WTC11 (cell line): ENCODE measurements at regions not wholly inside any gene's neighbourhood (a gene's known extent, or its start where the extent isn't known, plus 50 kb on each side); places are given as distances from the start of the nearest gene placed in this dataset.

Experiments
- ATAC-seq: fragments of 200-7000 bp; cut with Tn5 transposase; 2 replicates; pipeline ENCODE4 v1.10.0; 2021; ENCODE audit warnings: mild to moderate bottlenecking, moderate library complexity
- CTCF ChIA-PET: fragments of 300-600 bp; sonication (Branson Sonifier 250); formaldehyde crosslinking; loops from one replicate; lab custom pipeline; 2021; ENCODE audit warnings: antibody characterized with exemption; lab: Charles Lee
- POLR2A ChIA-PET: fragments of 350-600 bp; sonication (Branson Sonifier 250); formaldehyde crosslinking; loops from one replicate; lab custom pipeline; 2021; ENCODE audit warnings: antibody characterized with exemption; lab: Charles Lee
- DNase-seq: peaks from one replicate; pipeline ENCODE4 v3.0.0; 2021; ENCODE audit warnings: low spot score
- H3K27ac Mint-ChIP-seq: 2 replicates; pipeline ENCODE4 v1.8.0; 2021; ENCODE audit warnings: mixed read lengths
- H3K27me3 Mint-ChIP-seq: 2 replicates; pipeline ENCODE4 v1.8.0; 2021; ENCODE audit warnings: low read depth, mild to moderate bottlenecking, moderate library complexity, mixed read lengths
- H3K36me3 Mint-ChIP-seq: 2 replicates; pipeline ENCODE4 v1.8.0; 2021; ENCODE audit warnings: mixed read lengths
- H3K4me1 Mint-ChIP-seq: 2 replicates; pipeline ENCODE4 v1.8.0; 2022; ENCODE audit warnings: mixed read lengths
- H3K4me3 Mint-ChIP-seq: 2 replicates; pipeline ENCODE4 v1.8.0; 2021; ENCODE audit warnings: mild to moderate bottlenecking, moderate library complexity, mixed read lengths
- H3K9me3 Mint-ChIP-seq: 2 replicates; pipeline ENCODE4 v1.8.0; 2021; ENCODE audit warnings: mixed read lengths
- ARID4B ChIP-seq: sonication (generic); formaldehyde crosslinking; IDR thresholded peaks from 2 replicates; pipeline ENCODE4 v1.8.0; 2023; ENCODE audit warnings: missing genetic modification reagents, mild to moderate bottlenecking, borderline replicate concordance
- ATF2 ChIP-seq: sonication (generic); formaldehyde crosslinking; IDR thresholded peaks from 2 replicates; pipeline ENCODE4 v1.8.1; 2022; ENCODE audit warnings: low read depth, missing genetic modification reagents, borderline replicate concordance
- CDX4 ChIP-seq: fragments of 250-450 bp; sonication (Bioruptor Pico); IDR thresholded peaks from 2 replicates; pipeline ENCODE4 v1.9.0; 2021; ENCODE audit warnings: moderate library complexity, mild to moderate bottlenecking, inconsistent platforms, borderline replicate concordance
- E2F1 ChIP-seq: sonication (generic); formaldehyde crosslinking; IDR thresholded peaks from 2 replicates; pipeline ENCODE4 v1.8.0; 2022; ENCODE audit warnings: mild to moderate bottlenecking, missing genetic modification reagents
- E2F5 ChIP-seq: sonication (generic); formaldehyde crosslinking; IDR thresholded peaks from 2 replicates; pipeline ENCODE4 v1.8.1; 2022; ENCODE audit warnings: mild to moderate bottlenecking, moderate library complexity, missing genetic modification reagents
- ESRRA ChIP-seq: sonication (generic); formaldehyde crosslinking; IDR thresholded peaks from 2 replicates; pipeline ENCODE4 v1.8.1; 2022; ENCODE audit warnings: mild to moderate bottlenecking, missing genetic modification reagents, borderline replicate concordance
- FOXP4 ChIP-seq: sonication (generic); formaldehyde crosslinking; IDR thresholded peaks from 2 replicates; pipeline ENCODE4 v1.8.0; 2022; ENCODE audit warnings: mild to moderate bottlenecking, missing genetic modification reagents
- HMGA2 ChIP-seq: fragments of 250-450 bp; sonication (Bioruptor Pico); IDR thresholded peaks from 2 replicates; pipeline ENCODE4 v1.4.0; 2021; ENCODE audit warnings: mild to moderate bottlenecking, moderate library complexity
- JUN ChIP-seq: sonication (generic); formaldehyde crosslinking; IDR thresholded peaks from 2 replicates; pipeline ENCODE4 v1.8.0; 2023; ENCODE audit warnings: mild to moderate bottlenecking, missing genetic modification reagents
- MLX ChIP-seq: sonication (generic); formaldehyde crosslinking; IDR thresholded peaks from 2 replicates; pipeline ENCODE4 v1.8.1; 2023; ENCODE audit warnings: mild to moderate bottlenecking, missing genetic modification reagents, moderate library complexity
- NFATC4 ChIP-seq: fragments of 250-450 bp; sonication (Bioruptor Pico); IDR thresholded peaks from 2 replicates; pipeline ENCODE4 v1.9.0; 2021; ENCODE audit warnings: mild to moderate bottlenecking
- OVOL2 ChIP-seq: fragments of 250-450 bp; sonication (Bioruptor Pico); IDR thresholded peaks from 2 replicates; pipeline ENCODE4 v1.9.0; 2021; ENCODE audit warnings: mild to moderate bottlenecking, borderline replicate concordance
- STAT6 ChIP-seq: sonication (generic); formaldehyde crosslinking; conservative IDR thresholded peaks from 2 replicates; pipeline ENCODE4 v1.8.1; 2023; ENCODE audit warnings: mild to moderate bottlenecking, low read depth, missing genetic modification reagents, moderate library complexity
- ZBTB21 ChIP-seq: sonication (generic); formaldehyde crosslinking; IDR thresholded peaks from 2 replicates; pipeline ENCODE4 v1.8.1; 2023; ENCODE audit warnings: mild to moderate bottlenecking, missing genetic modification reagents, borderline replicate concordance
- ZNF317 ChIP-seq: sonication (generic); formaldehyde crosslinking; IDR thresholded peaks from 2 replicates; pipeline ENCODE4 v1.8.1; 2023; ENCODE audit warnings: low read depth, mild to moderate bottlenecking, moderate library complexity, missing genetic modification reagents, borderline replicate concordance
- ZNF423 ChIP-seq: fragments of 250-450 bp; sonication (Bioruptor Pico); IDR thresholded peaks from 2 replicates; pipeline ENCODE4 v2.1.2; 2022; ENCODE audit warnings: mild to moderate bottlenecking, moderate library complexity
- ZNF532 ChIP-seq: fragments of 250-450 bp; sonication (Bioruptor Pico); IDR thresholded peaks from 2 replicates; pipeline ENCODE4 v1.9.0; 2021; ENCODE audit warnings: mild to moderate bottlenecking, borderline replicate concordance
- ZNF671 ChIP-seq: fragments of 250-450 bp; sonication (Bioruptor Pico); IDR thresholded peaks from 2 replicates; pipeline ENCODE4 v1.8.0; 2021; ENCODE audit warnings: mild to moderate bottlenecking

GRCh38 chr11:81071606-81072005 is 1630.8 kb upstream of the TENM4 start (continued):
- TF ChIP-seq ATF2 (CRISPR knock-in tag) (no peak), NFATC4 (CRISPR knock-in tag) (no peak), ZBTB21 (CRISPR knock-in tag) (no peak), MLX (no peak), ZNF671 (no peak), ARID4B (CRISPR knock-in tag) (no peak), ZNF423 (CRISPR knock-in tag) (no peak), E2F1 (CRISPR knock-in tag) (no peak)

- POLR2A ChIA-PET = no interaction called here
- TF ChIP-seq E2F5 (CRISPR knock-in tag) (no peak), ZNF532 (CRISPR knock-in tag) (no peak), ZNF317 (CRISPR knock-in tag) (no peak), STAT6 (CRISPR knock-in tag) (no peak), FOXP4 (CRISPR knock-in tag) (no peak), JUN (CRISPR knock-in tag) (no peak), OVOL2 (no peak), ESRRA (CRISPR knock-in tag) (no peak), HMGA2 (CRISPR knock-in tag) (no peak), CDX4 (CRISPR knock-in tag) (no peak)
These were observed 1630.1 kb upstream of the TENM4 start for GRCh38 chr11:81070948-81071347.

More at GRCh38 chr11:81070948-81071347, 1630.1 kb upstream of the TENM4 start:
- CTCF ChIA-PET = no interaction called here
- Mint-ChIP-seq H3K36me3 (no peaks in the 10 kb centered on the region), H3K27me3 (no peaks in the 10 kb centered on the region), H3K4me3 (no peak overlapping the region), H3K4me1 (peaks cover 20% of the 10 kb centered on the region), H3K27ac (no peak overlapping the region), H3K9me3 (no peaks in the 10 kb centered on the region)
- DNase-seq = no peak
- ATAC-seq = no peak
